Neural cell (in vitro differentiated cells): ENCODE measurements at regions not wholly inside any gene's neighbourhood (a gene's known extent, or its start where the extent isn't known, plus 50 kb on each side); places are given as distances from the start of the nearest gene placed in this dataset.

Experiments used
- EP300 ChIP-seq: fragments of 450-650 bp; conservative IDR thresholded peaks from 2 replicates; pipeline ENCODE4 v1.6.1; 2014; ENCODE audit warnings: antibody characterized with exemption, mild to moderate bottlenecking, moderate library complexity; ENCODE audit not compliant: poor library complexity, severe bottlenecking
- MXI1 ChIP-seq: fragments of 450-650 bp; conservative IDR thresholded peaks from 2 replicates; pipeline ENCODE4 v1.6.1; 2014; ENCODE audit warnings: antibody characterized with exemption, mild to moderate bottlenecking; ENCODE audit not compliant: poor library complexity, severe bottlenecking
- POLR2AphosphoS5 ChIP-seq: IDR thresholded peaks from 2 replicates; pipeline ENCODE4 v1.6.1; 2012
- TF ChIP-seq, protein P1 (sequence below): fragments of 450-650 bp; IDR thresholded peaks from 2 replicates; pipeline ENCODE4 v1.5.1; 2014; ENCODE audit warnings: antibody characterized with exemption, mild to moderate bottlenecking, moderate library complexity; ENCODE audit not compliant: poor library complexity, severe bottlenecking

GRCh38 chr21:16568244-16568643, 838.5 kb downstream of the USP25 start:
- no peak for TF ChIP-seq EP300
- TF ChIP-seq, protein P1, sequence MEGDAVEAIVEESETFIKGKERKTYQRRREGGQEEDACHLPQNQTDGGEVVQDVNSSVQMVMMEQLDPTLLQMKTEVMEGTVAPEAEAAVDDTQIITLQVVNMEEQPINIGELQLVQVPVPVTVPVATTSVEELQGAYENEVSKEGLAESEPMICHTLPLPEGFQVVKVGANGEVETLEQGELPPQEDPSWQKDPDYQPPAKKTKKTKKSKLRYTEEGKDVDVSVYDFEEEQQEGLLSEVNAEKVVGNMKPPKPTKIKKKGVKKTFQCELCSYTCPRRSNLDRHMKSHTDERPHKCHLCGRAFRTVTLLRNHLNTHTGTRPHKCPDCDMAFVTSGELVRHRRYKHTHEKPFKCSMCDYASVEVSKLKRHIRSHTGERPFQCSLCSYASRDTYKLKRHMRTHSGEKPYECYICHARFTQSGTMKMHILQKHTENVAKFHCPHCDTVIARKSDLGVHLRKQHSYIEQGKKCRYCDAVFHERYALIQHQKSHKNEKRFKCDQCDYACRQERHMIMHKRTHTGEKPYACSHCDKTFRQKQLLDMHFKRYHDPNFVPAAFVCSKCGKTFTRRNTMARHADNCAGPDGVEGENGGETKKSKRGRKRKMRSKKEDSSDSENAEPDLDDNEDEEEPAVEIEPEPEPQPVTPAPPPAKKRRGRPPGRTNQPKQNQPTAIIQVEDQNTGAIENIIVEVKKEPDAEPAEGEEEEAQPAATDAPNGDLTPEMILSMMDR: no peak
- TF ChIP-seq POLR2AphosphoS5: no peak
- TF ChIP-seq MXI1: no peak
